Stimulated activated CD8-positive, alpha-beta memory T cell treated with anti-CD3 and anti-CD28 coated beads, Interleukin-4, amount 100 ng/mL, for 48 hours (primary cell): ENCODE measurements at regions not wholly inside any gene's neighbourhood (a gene's known extent, or its start where the extent isn't known, plus 50 kb on each side); places are given as distances from the start of the nearest gene placed in this dataset.
"Not testable (repeated sequence)": the region's sequence is repeated elsewhere in the genome, so short reads cannot be mapped to it uniquely, and the experiment has no call there.

ENCODE experiments used
- DNase-seq: peaks from one replicate; pipeline ENCODE4 v3.0.0-alpha.2; 2020

- DNase-seq: no peak
These were observed 530.2 kb downstream of the SOX6 start for GRCh38 chr11:15825976-15826650.

DNA sequence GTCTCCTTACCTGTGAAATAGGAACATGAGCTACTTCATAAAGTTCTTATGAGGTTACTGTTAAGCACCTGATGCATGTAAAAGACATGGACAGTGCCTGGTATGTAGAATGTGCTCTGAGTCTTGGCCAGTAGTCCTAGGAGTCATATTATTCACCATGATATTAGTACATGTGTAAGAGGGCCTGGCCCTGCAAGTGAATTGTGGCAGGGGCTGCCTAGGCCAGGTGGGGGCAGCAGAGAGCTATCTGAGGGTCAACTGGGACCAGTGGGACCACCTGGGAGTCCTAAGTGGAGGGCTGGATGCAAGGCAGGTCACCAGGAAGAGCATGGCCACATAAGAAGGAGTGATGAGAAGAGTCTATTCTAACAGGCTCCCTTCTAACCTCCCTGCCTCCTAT, 529.5 kb downstream of the SOX6 start:
- peak; percentile 71 for DNase-seq

DNA sequence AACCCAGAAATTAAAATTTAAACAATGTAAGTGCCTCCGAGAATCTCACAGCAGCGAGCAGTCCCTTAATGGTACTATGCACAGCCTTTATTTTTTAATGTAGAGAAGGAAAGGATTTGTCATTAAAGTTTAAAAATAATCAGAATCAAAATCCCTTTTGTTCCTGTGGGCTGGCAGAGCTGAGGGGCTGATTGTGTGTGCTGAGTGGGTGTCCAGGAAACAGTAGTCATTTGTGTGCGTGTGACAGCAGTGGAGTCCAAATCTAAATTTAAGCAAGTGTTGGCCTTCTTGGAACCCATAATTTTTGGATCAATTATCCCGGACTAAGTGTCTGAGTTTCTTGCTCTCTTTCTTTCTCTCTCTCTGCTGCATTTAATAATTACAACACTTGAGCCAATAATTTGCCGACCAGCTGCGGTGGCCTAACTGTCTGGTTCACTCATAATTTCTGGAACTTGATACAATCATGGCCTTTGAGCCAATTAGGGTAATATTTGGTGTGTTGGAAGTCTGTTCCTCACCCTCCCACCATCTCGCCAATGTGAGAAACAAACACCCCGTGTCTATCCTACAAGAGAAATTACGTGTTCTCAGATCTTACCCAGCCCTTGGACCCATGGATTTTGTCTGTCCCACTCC, 528.0 kb downstream of the SOX6 start:
- no peak for DNase-seq

GRCh38 chr11:15829312-15829711, 527.0 kb downstream of the SOX6 start:
- no peak for DNase-seq

- no peak for DNase-seq
These were observed 525.5 kb downstream of the SOX6 start for GRCh38 chr11:15830741-15831428.

DNA sequence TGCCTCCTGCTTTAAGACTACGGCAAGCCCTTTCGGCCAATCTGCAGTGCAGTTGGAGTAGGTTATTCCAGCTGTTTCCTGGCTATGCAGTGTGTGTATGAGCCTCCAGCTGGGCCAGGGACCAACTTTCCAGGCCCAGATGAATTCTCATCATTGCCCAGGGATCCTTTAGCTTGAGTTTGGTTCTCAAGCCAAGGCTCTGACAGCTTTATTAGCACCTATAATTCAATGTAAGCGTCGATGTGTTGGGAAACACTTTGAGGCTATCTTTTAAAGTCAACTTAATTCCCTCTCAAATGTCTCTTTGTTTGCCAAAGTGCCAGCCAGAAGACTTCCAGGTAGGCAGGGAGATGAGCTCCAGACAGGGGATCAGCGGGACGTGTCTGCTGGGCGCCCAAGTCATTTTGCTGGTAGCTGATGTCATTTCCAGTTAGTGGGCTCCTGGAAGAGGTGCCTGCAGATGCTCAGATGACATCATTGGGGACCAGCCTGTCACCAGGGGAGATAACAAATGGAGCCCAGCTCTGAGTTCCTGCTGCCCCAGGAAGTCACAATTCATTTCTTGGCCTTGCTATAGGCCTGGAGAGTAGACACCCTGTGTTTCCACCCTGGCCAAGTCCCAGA, 520.4 kb downstream of the SOX6 start:
- no peak for DNase-seq

GRCh38 chr11:15836795-15837194, 519.6 kb downstream of the SOX6 start:
- DNase-seq: no peak

DNA sequence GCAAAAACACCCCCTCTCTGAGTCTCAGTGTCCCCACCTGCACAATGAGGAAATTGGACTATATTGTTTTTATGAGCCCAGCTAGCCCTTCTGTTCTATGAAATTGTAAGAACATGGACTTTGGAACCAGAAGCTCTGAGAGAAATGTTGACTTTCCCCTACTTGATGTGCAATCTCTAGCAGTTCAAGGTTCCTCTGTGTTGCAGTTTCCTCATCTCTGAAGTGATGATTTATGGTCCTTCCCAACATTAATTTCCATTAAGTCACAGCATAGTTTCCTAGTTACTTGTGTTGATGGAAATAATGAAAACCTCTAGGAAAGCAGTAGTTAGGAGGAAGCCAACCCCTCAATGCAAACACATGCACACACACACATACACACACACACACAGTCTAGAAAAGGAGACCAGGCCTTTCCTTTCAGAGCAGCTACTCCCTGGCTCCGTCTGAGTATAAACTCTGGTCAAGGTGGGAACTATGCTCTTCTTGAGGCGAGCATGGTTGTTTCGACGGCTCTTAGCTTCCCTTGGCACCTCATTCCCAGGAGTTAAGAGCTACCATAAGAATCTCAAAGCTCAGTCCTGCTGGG, 518.4 kb downstream of the SOX6 start:
- no peak for DNase-seq

DNA sequence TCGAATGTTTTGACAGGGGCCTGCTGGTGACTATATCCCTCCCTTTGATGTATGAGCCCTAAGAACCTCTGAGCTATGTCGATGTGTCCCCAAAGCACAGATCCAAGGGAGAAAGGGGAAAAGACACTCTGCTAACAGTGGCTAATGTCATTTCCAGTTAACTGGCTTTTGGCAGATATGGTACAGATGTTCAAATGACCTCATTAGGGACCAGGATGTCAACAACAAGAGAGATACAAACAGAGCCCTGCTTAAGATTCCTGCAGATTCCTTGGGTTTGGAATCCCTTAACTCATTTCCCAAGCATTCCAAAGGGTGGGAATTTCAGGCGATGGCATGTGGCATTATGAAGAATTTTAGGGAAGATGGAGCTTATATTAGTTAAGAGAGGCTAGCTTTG, 517.3 kb downstream of the SOX6 start:
- no peak for DNase-seq

GRCh38 chr11:15840966-15841365, 515.4 kb downstream of the SOX6 start:
- DNase-seq: no peak

DNA sequence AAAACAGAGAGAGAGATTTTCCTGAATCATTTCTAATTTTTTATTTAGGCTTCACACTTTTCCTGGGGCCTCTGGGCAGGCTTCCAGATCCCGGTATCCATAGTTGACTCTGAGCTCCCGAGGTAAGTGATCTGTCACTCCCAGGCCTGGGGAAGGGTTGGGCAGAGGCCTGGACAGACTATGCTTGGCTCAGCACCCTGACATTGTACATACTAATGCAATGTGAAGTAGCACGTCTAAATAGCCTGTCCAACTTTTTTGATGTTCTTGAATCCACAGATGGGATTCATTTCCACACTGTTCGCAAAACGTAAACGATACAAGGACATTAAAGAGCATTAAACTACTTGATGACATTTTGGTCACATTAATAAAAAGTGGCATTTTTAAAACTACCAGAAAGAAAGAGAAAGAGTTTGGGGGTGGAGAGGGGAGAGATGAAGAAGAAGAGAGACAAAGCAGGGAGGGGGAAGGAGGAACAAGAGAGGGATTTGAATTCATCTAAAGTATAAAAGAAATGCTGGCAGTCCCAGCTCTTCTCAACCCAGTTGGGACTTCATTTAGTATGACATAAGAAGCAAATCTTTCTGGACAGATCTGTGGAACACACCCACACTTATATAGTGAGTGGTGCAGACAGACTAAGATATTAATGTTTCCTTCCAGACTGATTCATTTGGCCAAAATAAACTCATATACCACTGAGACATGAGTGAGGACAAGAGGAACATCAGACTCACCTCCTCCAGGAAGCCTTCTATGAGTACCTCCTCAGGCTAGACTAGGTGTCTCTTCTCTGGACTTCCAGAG, 514.2 kb downstream of the SOX6 start:
- no peak for DNase-seq

DNA sequence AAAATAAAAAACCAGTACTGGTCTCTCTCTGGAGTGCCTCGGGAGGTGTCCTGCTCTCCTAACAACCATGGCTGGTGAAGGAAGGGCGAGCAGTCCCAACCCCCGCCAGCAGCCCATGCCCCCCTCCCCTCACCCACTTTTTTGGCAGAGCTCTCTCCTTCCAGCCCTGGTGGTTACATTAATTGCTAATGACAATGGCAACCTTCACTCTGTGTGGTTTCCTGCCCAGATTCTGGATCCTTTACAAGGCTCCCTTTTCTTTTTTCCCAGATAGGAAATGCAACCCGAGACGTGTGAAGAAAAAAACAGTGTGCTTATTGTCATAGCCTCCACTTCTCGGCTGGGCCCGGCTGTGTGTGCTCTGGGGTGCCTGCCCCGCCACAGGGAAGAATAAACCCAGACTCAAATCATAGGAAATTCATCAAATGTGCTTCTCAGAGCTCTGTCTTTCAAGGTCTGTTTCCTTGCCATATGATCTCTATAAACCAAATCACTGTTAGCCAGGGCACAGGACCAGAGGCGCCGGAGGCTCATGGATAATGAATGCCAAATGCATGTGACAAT, 513.0 kb downstream of the SOX6 start:
- no peak for DNase-seq

GRCh38 chr11:15845261-15845660, 511.1 kb downstream of the SOX6 start:
- DNase-seq: no peak

- no peak for DNase-seq
These were observed 507.6 kb downstream of the SOX6 start for GRCh38 chr11:15848631-15849168.

DNA sequence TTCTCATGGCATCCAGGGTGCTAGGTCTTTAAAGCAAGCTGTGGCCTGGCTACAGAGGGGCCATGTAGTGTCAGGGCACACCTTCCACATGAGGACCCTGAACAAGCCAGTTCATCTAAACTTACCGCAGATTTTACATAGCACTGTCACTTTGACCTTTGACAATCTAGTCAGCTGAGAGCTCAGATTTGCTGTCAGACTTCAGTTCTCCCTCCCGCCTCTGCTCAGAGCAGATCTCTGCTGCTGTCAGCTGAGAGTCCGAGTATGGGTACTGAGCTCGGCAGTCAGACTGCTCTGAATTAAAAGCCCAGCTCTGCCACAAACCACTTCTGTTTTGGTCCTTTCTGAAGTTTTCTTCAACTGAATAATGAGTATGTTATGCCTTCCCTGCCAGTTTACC, 507.1 kb downstream of the SOX6 start:
- DNase-seq: no peak

DNA sequence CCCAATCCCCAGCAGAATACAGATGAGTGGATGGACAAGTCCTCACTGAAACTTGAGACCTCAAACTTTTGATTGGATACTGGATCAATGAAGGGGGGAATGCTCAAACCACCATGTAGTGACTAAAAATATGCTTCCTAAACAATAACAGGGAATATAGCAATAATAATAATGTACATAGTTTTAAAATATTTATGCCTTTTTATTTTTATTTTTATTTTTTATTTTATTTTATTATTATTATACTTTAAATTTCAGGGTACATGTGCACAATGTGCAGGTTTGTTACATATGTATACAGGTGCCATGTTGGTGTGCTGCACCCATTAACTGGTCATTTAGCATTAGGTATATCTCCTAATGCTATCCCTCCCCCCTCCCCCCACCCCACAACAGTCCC, 506.0 kb downstream of the SOX6 start:
- not testable (repeated sequence) for DNase-seq

- no peak for DNase-seq
These were observed 505.3 kb downstream of the SOX6 start for GRCh38 chr11:15851051-15851498.

DNA sequence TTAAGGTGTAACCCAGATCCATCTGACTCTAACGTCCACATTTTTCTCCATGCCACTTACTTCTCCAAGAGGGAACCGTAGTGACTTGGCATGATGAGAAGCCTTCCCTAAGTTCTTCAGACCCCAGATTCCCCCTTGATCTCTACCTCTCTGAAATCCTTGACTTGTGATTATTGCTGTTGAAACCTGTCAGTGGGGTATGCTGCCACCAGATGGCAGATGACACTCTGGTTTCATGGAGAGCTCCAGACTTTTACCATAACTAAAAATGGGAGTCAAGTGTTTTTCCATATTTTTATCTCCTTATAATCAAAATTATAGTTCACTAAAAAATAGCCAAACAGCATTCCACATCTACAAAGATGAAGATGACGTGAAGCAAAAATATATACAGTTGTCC, 504.2 kb downstream of the SOX6 start:
- no peak for DNase-seq

GRCh38 chr11:15854245-15854644, 502.1 kb downstream of the SOX6 start:
- no peak for DNase-seq

DNA sequence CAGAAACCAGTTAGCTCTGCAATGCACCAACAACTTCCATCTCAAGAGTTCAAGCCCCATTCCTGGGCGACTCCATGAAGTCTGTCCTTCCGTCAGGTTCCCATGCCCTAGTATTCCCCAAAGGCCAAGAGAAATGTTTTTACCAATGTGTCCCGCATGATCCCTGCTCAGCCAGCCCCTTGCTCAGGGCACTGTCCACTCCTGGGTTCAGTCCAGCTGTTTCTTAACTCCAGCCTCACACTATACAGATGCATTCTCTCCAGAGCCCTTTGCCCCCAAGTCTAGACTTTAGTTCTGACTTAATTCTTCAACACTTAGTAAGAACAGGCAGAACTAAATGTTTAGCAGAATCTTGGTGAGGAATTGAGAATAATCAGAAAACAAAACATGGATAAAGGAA, 497.5 kb downstream of the SOX6 start:
- no peak for DNase-seq

GRCh38 chr11:15859411-15859810, 496.9 kb downstream of the SOX6 start:
- no peak for DNase-seq

GRCh38 chr11:15861256-15861655, 495.1 kb downstream of the SOX6 start:
- no peak for DNase-seq
